SK-N-SH (cell line): ENCODE measurements at regions not wholly inside any gene's neighbourhood (a gene's known extent, or its start where the extent isn't known, plus 50 kb on each side); places are given as distances from the start of the nearest gene placed in this dataset.

ENCODE experiments used
- CTCF ChIA-PET: fragments of 300-600, 350-600 bp; formaldehyde crosslinking; extraction: SDS; loops from one replicate; lab custom pipeline; 2021; lab: Yijun Ruan, JAX
- POLR2A ChIA-PET: fragments of 350-600 bp; sonication (Branson Sonifier 250); formaldehyde crosslinking; extraction: SDS; loops from one replicate; lab custom pipeline; 2020; ENCODE audit warnings: antibody characterized with exemption, inconsistent platforms; lab: Yijun Ruan, JAX
- DNase-seq: peaks from one replicate; pipeline ENCODE4 v3.0.0; 2012
- H2AFZ ChIP-seq: fragments of 200-600 bp; sonication (generic); 2 replicates; pipeline ENCODE4 v1.8.1; 2016; ENCODE audit warnings: antibody characterized with exemption, mild to moderate bottlenecking, low read depth
- H3F3A ChIP-seq: fragments of 200-600 bp; sonication (generic); replicated peaks from 2 replicates; pipeline ENCODE3; 2016; ENCODE audit warnings: antibody characterized with exemption, mild to moderate bottlenecking; ENCODE audit not compliant: insufficient read depth
- H3K27ac ChIP-seq, 2 experiments: fragments of 200-500 bp in 1 of 2; fragments of 200-600 bp in 1 of 2; sonication (Bioruptor generic) in 1 of 2; sonication (generic), shearing (Covaris generic) in 1 of 2; 2 replicates each; pipeline versions ENCODE4 v1.5.1 to v1.6.1; 2014 to 2016; ENCODE audit warnings: low read depth in 2 of 2, inconsistent platforms in 1 of 2, low read length in 1 of 2, mild to moderate bottlenecking in 1 of 2, mixed read lengths in 1 of 2
- H3K27me3 ChIP-seq: fragments of 200-600 bp; sonication (generic), shearing (Covaris generic); 2 replicates; pipeline ENCODE4 v1.6.1; 2016; ENCODE audit warnings: mixed run types; ENCODE audit not compliant: insufficient read depth
- H3K36me3 ChIP-seq, 2 experiments: fragments of 200-500 bp in 1 of 2; fragments of 200-600 bp in 1 of 2; sonication (Bioruptor generic) in 1 of 2; sonication (generic) in 1 of 2; replicated peaks in 1 of 2; 2 replicates each; pipeline versions ENCODE3 to v1.5.1; 2014 to 2016; ENCODE audit warnings: low read length in 1 of 2, mild to moderate bottlenecking in 1 of 2; ENCODE audit not compliant: insufficient read depth in 2 of 2, control insufficient read depth in 1 of 2
- H3K4me1 ChIP-seq, 2 experiments: fragments of 200-500 bp in 1 of 2; fragments of 200-600 bp in 1 of 2; sonication (Bioruptor generic) in 1 of 2; sonication (generic), shearing (Covaris generic) in 1 of 2; 2 replicates each; pipeline versions ENCODE4 v1.5.1 to v1.6.1; 2014 to 2016; ENCODE audit warnings: low read depth in 1 of 2, low read length in 1 of 2, mixed run types in 1 of 2; ENCODE audit not compliant: insufficient read depth in 2 of 2, control insufficient read depth in 1 of 2
- H3K4me2 ChIP-seq: fragments of 200-600 bp; sonication (generic), shearing (Covaris generic); 2 replicates; pipeline ENCODE4 v1.6.1; 2017; ENCODE audit warnings: mixed run types
- H3K4me3 ChIP-seq, 2 experiments: fragments of 200-500 bp in 1 of 2; fragments of 200-600 bp in 1 of 2; sonication (Bioruptor generic) in 1 of 2; sonication (generic), shearing (Covaris generic) in 1 of 2; 2 replicates each; pipeline versions ENCODE4 v1.5.1 to v1.8.1; 2014 to 2016; ENCODE audit warnings: low read depth in 2 of 2, inconsistent platforms in 1 of 2, low read length in 1 of 2, mild to moderate bottlenecking in 1 of 2, mixed read lengths in 1 of 2, moderate library complexity in 1 of 2
- H3K79me2 ChIP-seq: fragments of 200-600 bp; sonication (generic); 2 replicates; pipeline ENCODE4 v1.8.1; 2017; ENCODE audit warnings: mild to moderate bottlenecking; ENCODE audit not compliant: insufficient read depth
- H3K9ac ChIP-seq: fragments of 200-600 bp; sonication (generic); 2 replicates; pipeline ENCODE4 v1.6.1; 2017; ENCODE audit warnings: mixed run types
- H3K9me2 ChIP-seq: fragments of 200-600 bp; sonication (generic); 2 replicates; pipeline ENCODE4 v1.6.1; 2017; ENCODE audit warnings: mixed run types
- H3K9me3 ChIP-seq: fragments of 200-600 bp; sonication (generic); 2 replicates; pipeline ENCODE4 v1.6.1; 2017; ENCODE audit warnings: mixed run types, mild to moderate bottlenecking, moderate library complexity
- H4K20me1 ChIP-seq: fragments of 200-600 bp; sonication (generic); 2 replicates; pipeline ENCODE4 v1.6.1; 2017; ENCODE audit warnings: mild to moderate bottlenecking, mixed run types; ENCODE audit not compliant: insufficient read depth
- EZH2phosphoT487 ChIP-seq: fragments of 200-600 bp; sonication (generic); IDR thresholded peaks from 2 replicates; pipeline ENCODE4 v1.6.1; 2017; ENCODE audit warnings: low read depth, mixed run types, mild to moderate bottlenecking, antibody characterized with exemption, moderate library complexity, borderline replicate concordance
- FOSL2 ChIP-seq: IDR thresholded peaks from 2 replicates; pipeline ENCODE4 v1.4.0; 2012; ENCODE audit warnings: low read depth, mild to moderate bottlenecking, moderate library complexity, borderline replicate concordance
- FOXJ3 ChIP-seq: sonication (generic); formaldehyde crosslinking; IDR thresholded peaks from 2 replicates; pipeline ENCODE4 v1.5.1; 2020; ENCODE audit warnings: mild to moderate bottlenecking, missing genetic modification reagents
- GABPA ChIP-seq: IDR thresholded peaks from 2 replicates; pipeline ENCODE4 v1.4.0; 2012; ENCODE audit warnings: low read depth, mild to moderate bottlenecking
- GATA2 ChIP-seq: sonication (generic); formaldehyde crosslinking; IDR thresholded peaks from 2 replicates; pipeline ENCODE4 v1.5.0; 2020; ENCODE audit warnings: mild to moderate bottlenecking, missing genetic modification reagents
- JUND ChIP-seq: IDR thresholded peaks from 2 replicates; pipeline ENCODE4 v1.4.0; 2012
- NRF1 ChIP-seq: IDR thresholded peaks from 2 replicates; pipeline ENCODE4 v1.6.1; 2012; ENCODE audit warnings: low read depth, mild to moderate bottlenecking, low read length
- PBX3 ChIP-seq: IDR thresholded peaks from 2 replicates; pipeline ENCODE4; 2012
- POLR2AphosphoS5 ChIP-seq: IDR thresholded peaks from 2 replicates; pipeline ENCODE4 v1.6.1; 2012; ENCODE audit warnings: low read depth, low read length
- RCOR1 ChIP-seq: fragments of 150-350 bp; IDR thresholded peaks from 2 replicates; pipeline ENCODE4 v1.6.1; 2017; ENCODE audit warnings: antibody characterized with exemption, low read length
- REST ChIP-seq: IDR thresholded peaks from 2 replicates; pipeline ENCODE4 v1.6.1; 2012; ENCODE audit warnings: mild to moderate bottlenecking, low read depth, low read length, moderate library complexity
- RFX5 ChIP-seq: IDR thresholded peaks from 2 replicates; pipeline ENCODE4 v1.6.1; 2012; ENCODE audit warnings: mild to moderate bottlenecking, improper control_type of control experiment, low read length
- SIN3A ChIP-seq: IDR thresholded peaks from 2 replicates; pipeline ENCODE4 v1.6.1; 2012; ENCODE audit warnings: low read depth, mild to moderate bottlenecking, low read length, moderate library complexity, borderline replicate concordance
- SMC3 ChIP-seq: IDR thresholded peaks from 2 replicates; pipeline ENCODE4 v1.6.1; 2012; ENCODE audit warnings: low read depth, low read length, improper control_type of control experiment
- TAF1 ChIP-seq: IDR thresholded peaks from 2 replicates; pipeline ENCODE4 v1.6.1; 2012; ENCODE audit warnings: low read depth, mild to moderate bottlenecking, low read length, moderate library complexity, borderline replicate concordance
- TCF12 ChIP-seq: IDR thresholded peaks from 2 replicates; pipeline ENCODE4 v1.4.0; 2012
- TEAD4 ChIP-seq: IDR thresholded peaks from 2 replicates; pipeline ENCODE4 v1.4.0; 2012; ENCODE audit warnings: mild to moderate bottlenecking, borderline replicate concordance; ENCODE audit not compliant: insufficient read depth
- WGBS: methylation state at CpG from one replicate; pipeline ENCODE4 v1.1.6; 2017; ENCODE audit warnings: low lambda C conversion rate; 5-methylcytosine and 5-hydroxymethylcytosine counted together
- TF ChIP-seq, protein P1 (sequence below): IDR thresholded peaks from 2 replicates; pipeline ENCODE4 v1.4.0; 2012; ENCODE audit warnings: low read depth
- TF ChIP-seq, protein P2 (sequence below): fragments of 150-350 bp; IDR thresholded peaks from 2 replicates; pipeline ENCODE4 v1.6.1; 2017; ENCODE audit warnings: antibody characterized with exemption, low read length, low read depth, borderline replicate concordance

DNA sequence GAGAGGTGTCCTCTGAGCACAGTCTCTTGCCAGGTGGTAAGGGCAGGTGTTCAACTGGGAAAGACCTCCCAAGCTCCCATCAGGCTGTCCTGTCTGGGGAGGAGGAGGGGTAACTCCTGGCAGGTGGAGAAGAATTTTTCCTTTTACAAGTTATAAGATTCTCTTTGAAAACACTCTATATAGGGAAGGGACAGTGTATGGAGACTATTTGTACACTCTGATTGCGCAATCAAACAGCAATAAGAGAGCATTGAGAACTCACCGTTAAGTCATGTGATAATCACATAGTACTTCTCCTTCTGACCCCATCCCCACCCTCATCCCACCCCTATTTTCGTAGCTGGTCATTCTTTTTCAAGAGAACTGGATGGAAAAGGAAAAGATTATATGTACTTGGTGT lies 179.3 kb upstream of the ZNF644 start:
- ChIA-PET CTCF (interaction anchor here (1.0 to 2.1 kb wide), 2 partner anchors 35 to 78 kb away, joined by 4 to 6 read pairs; no protein-coding TSS in a partner anchor), POLR2A (no interaction called here)
- Histone ChIP-seq H3K79me2 (no peaks in the 10 kb centered on the region), H3K4me2 (no peak overlapping the region), H4K20me1 (no peaks in the 10 kb centered on the region), H3K27me3 (peaks cover 4% of the 10 kb centered on the region; the same call in 1 of the 2 replicates), H3K9ac (no peak overlapping the region), H3F3A (no peaks in the 10 kb centered on the region), H3K27ac (no peak overlapping the region), H3K4me3 (no peak overlapping the region), H3K36me3 (no peaks in the 10 kb centered on the region), H3K9me3 (no peaks in the 10 kb centered on the region), H3K9me2 (no peaks in the 10 kb centered on the region), H3K4me1 (no peaks in the 10 kb centered on the region), H2AFZ (no peak overlapping the region)
- TF ChIP-seq REST (no peak), GABPA (no peak), SMC3 (no peak), PBX3 (no peak), RCOR1 (no peak), NRF1 (no peak), TEAD4 (no peak), JUND (no peak), RFX5 (no peak), SIN3A (no peak), FOXJ3 (CRISPR knock-in tag) (no peak)
- TF ChIP-seq, protein P1, sequence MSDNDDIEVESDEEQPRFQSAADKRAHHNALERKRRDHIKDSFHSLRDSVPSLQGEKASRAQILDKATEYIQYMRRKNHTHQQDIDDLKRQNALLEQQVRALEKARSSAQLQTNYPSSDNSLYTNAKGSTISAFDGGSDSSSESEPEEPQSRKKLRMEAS: no peak
- 7% methylated on average over 3 of the region's 3 CpGs for WGBS
- no peak for DNase-seq

GRCh38 chr1:91200675-91201074 lies 178.8 kb upstream of the ZNF644 start:
- no peaks in the 10 kb centered on the region for H3K79me2 ChIP-seq
- POLR2A ChIA-PET: no interaction called here
- H3K9ac ChIP-seq: no peak overlapping the region
- no peaks in the 10 kb centered on the region for H3K9me2 ChIP-seq
- DNase-seq: no peak
- no peaks in the 10 kb centered on the region for H3K36me3 ChIP-seq
- no peaks in the 10 kb centered on the region for H4K20me1 ChIP-seq
- no peak overlapping the region for H3K4me3 ChIP-seq
- H3K27ac ChIP-seq: no peak overlapping the region
- no peaks in the 10 kb centered on the region for H3F3A ChIP-seq
- H3K9me3 ChIP-seq: no peaks in the 10 kb centered on the region
- no peaks in the 10 kb centered on the region for H3K4me1 ChIP-seq
- no peak overlapping the region for H3K4me2 ChIP-seq
- H3K27me3 ChIP-seq: peaks cover 4% of the 10 kb centered on the region; the same call in 1 of the 2 replicates
- H2AFZ ChIP-seq: no peak overlapping the region
- CTCF ChIA-PET: interaction anchor here (1.0 to 4.7 kb wide), 2 partner anchors 35 to 78 kb away, joined by 4 to 27 read pairs; no protein-coding TSS in a partner anchor
- WGBS: 6% methylated on average over 5 of the region's 5 CpGs
- TF ChIP-seq, protein P2, sequence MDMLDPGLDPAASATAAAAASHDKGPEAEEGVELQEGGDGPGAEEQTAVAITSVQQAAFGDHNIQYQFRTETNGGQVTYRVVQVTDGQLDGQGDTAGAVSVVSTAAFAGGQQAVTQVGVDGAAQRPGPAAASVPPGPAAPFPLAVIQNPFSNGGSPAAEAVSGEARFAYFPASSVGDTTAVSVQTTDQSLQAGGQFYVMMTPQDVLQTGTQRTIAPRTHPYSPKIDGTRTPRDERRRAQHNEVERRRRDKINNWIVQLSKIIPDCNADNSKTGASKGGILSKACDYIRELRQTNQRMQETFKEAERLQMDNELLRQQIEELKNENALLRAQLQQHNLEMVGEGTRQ: no peak
- TF ChIP-seq FOXJ3 (CRISPR knock-in tag) (no peak), TCF12 (no peak), POLR2AphosphoS5 (no peak), TAF1 (no peak), EZH2phosphoT487 (no peak), SIN3A (no peak), RCOR1 (no peak), GATA2 (CRISPR knock-in tag) (no peak), RFX5 (no peak), REST (no peak), FOSL2 (no peak)
